SIG-M5 (cell line): ENCODE measurements at regions not wholly inside any gene's neighbourhood (a gene's known extent, or its start where the extent isn't known, plus 50 kb on each side); places are given as distances from the start of the nearest gene placed in this dataset.
"Not testable (repeated sequence)": the region's sequence is repeated elsewhere in the genome, so short reads cannot be mapped to it uniquely, and the experiment has no call there.

ENCODE experiments used
- DNase-seq: peaks from one replicate; lab custom pipeline; 2025; lab: John Stamatoyannopoulos, UW

GRCh38 chr17:63173903-63174302, 207.9 kb downstream of the TANC2 start:
- DNase-seq: no peak

- DNase-seq: no peak
Measured at GRCh38 chr17:63178530-63178929, 212.5 kb downstream of the TANC2 start.

GRCh38 chr17:63181856-63182255, 215.8 kb downstream of the TANC2 start:
- no peak for DNase-seq

GRCh38 chr17:63185420-63185819, 219.4 kb downstream of the TANC2 start:
- DNase-seq: no peak

GRCh38 chr17:63189082-63189481, 223.0 kb downstream of the TANC2 start:
- DNase-seq: no peak

- DNase-seq: no peak
Measured at GRCh38 chr17:63189930-63190329, 223.9 kb downstream of the TANC2 start.

GRCh38 chr17:63190821-63191370, 224.9 kb downstream of the TANC2 start:
- DNase-seq: no peak

GRCh38 chr17:63191610-63192009, 225.6 kb downstream of the TANC2 start:
- DNase-seq: peak; percentile 88

- no peak for DNase-seq
Measured at GRCh38 chr17:63193827-63194226, 227.8 kb downstream of the TANC2 start.

- no peak for DNase-seq
Measured at GRCh38 chr17:63196772-63197335, 230.8 kb downstream of the TANC2 start.

- no peak for DNase-seq
Measured at GRCh38 chr17:63203652-63204051, 237.6 kb downstream of the TANC2 start.

- no peak for DNase-seq
Measured at GRCh38 chr17:63221939-63222338, 224.2 kb downstream of the CYB561 start.

GRCh38 chr17:63222655-63223054, 223.5 kb downstream of the CYB561 start:
- DNase-seq: no peak

- DNase-seq: no peak
Measured at GRCh38 chr17:63223212-63223911, 222.7 kb downstream of the CYB561 start.

GRCh38 chr17:63224644-63225043, 221.5 kb downstream of the CYB561 start:
- no peak for DNase-seq

GRCh38 chr17:63226720-63227119, 219.4 kb downstream of the CYB561 start:
- not testable (repeated sequence) for DNase-seq

GRCh38 chr17:63231015-63231620, 215.0 kb downstream of the CYB561 start:
- not testable (repeated sequence) for DNase-seq

- DNase-seq: no peak
Measured at GRCh38 chr17:63232565-63233310, 213.4 kb downstream of the CYB561 start.

GRCh38 chr17:63240106-63240505, 206.0 kb downstream of the CYB561 start:
- DNase-seq: no peak

- no peak for DNase-seq
Measured at GRCh38 chr17:63246344-63246743, 199.8 kb downstream of the CYB561 start.

GRCh38 chr17:63247706-63248105, 198.4 kb downstream of the CYB561 start:
- no peak for DNase-seq

- no peak for DNase-seq
Measured at GRCh38 chr17:63249256-63250004, 196.7 kb downstream of the CYB561 start.
